Effector memory CD4-positive, alpha-beta T cell (primary cell): ENCODE measurements at regions not wholly inside any gene's neighbourhood (a gene's known extent, or its start where the extent isn't known, plus 50 kb on each side); places are given as distances from the start of the nearest gene placed in this dataset.

ENCODE experiments used
- DNase-seq, 3 donors: peaks; one replicate each; pipeline ENCODE4 v3.0.0-alpha.2; 2020
- H3K27ac ChIP-seq: 2 replicates; pipeline ENCODE4 v1.7.0; 2013; ENCODE audit warnings: mild to moderate bottlenecking, low read length, moderate library complexity; ENCODE audit not compliant: insufficient read depth, poor library complexity, severe bottlenecking
- H3K27me3 ChIP-seq: replicated peaks from 2 replicates; pipeline ENCODE4 v1.7.0; 2013; ENCODE audit warnings: mild to moderate bottlenecking, low read length; ENCODE audit not compliant: insufficient read depth, control insufficient read depth, poor library complexity, severe bottlenecking
- H3K36me3 ChIP-seq: 2 replicates; pipeline ENCODE4 v1.7.0; 2013; ENCODE audit warnings: mild to moderate bottlenecking, low read length, moderate library complexity; ENCODE audit not compliant: control insufficient read depth, insufficient read depth
- H3K4me1 ChIP-seq: 2 replicates; pipeline ENCODE4 v1.7.0; 2013; ENCODE audit warnings: low read length, mild to moderate bottlenecking; ENCODE audit not compliant: control insufficient read depth, insufficient read depth, poor library complexity, severe bottlenecking
- H3K4me3 ChIP-seq: 2 replicates; pipeline ENCODE4 v1.7.0; 2013; ENCODE audit warnings: low read length, low read depth, mild to moderate bottlenecking; ENCODE audit not compliant: insufficient read depth, poor library complexity, severe bottlenecking
- H3K9me3 ChIP-seq: 2 replicates; pipeline ENCODE4 v1.7.0; 2013; ENCODE audit warnings: mild to moderate bottlenecking, low read length, moderate library complexity; ENCODE audit not compliant: control insufficient read depth

DNA sequence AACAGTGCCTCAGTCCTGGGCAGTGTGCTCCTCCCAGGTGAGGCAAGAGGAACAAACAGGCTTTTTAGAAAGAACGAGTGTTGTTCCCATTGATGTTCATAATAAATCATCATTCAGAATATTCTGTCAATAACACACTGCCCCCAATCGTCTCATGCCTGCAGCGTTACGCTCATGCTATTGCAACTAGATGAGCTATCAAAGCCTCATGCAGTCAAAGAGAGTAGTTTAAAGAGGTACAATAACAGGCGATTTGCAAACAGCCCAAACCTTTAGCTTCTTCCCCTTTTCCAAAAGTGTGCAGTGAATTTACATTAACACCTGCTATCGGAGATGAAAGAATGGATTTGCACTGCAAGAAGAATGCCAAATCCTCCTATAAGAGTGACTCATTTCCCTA is 1164.7 kb upstream of the MAP3K7 start:
- no peaks in the 10 kb centered on the region for H3K27me3 ChIP-seq
- no peak overlapping the region for H3K4me3 ChIP-seq
- no peaks in the 10 kb centered on the region for H3K4me1 ChIP-seq
- no peaks in the 10 kb centered on the region for H3K9me3 ChIP-seq
- DNase-seq, result no peak
- no peaks in the 10 kb centered on the region for H3K36me3 ChIP-seq
- no peak overlapping the region for H3K27ac ChIP-seq

GRCh38 chr6:91744566-91744965 is 1157.7 kb upstream of the MAP3K7 start:
- Histone ChIP-seq H3K27ac (no peak overlapping the region), H3K4me1 (no peaks in the 10 kb centered on the region)

GRCh38 chr6:91743756-91744155 is 1156.9 kb upstream of the MAP3K7 start:
- H3K9me3 ChIP-seq, result no peaks in the 10 kb centered on the region
- H3K4me1 ChIP-seq, result no peaks in the 10 kb centered on the region
- no peaks in the 10 kb centered on the region for H3K27me3 ChIP-seq
- no peak for DNase-seq
- H3K4me3 ChIP-seq, result no peak overlapping the region
- H3K27ac ChIP-seq, result no peak overlapping the region
- no peaks in the 10 kb centered on the region for H3K36me3 ChIP-seq

More at GRCh38 chr6:91744566-91744965, 1157.7 kb upstream of the MAP3K7 start:
- Histone ChIP-seq H3K36me3 (no peaks in the 10 kb centered on the region), H3K27me3 (no peaks in the 10 kb centered on the region), H3K4me3 (no peak overlapping the region), H3K9me3 (no peaks in the 10 kb centered on the region)
- no peak for DNase-seq

GRCh38 chr6:91731939-91732338 is 1145.1 kb upstream of the MAP3K7 start:
- H3K27me3 ChIP-seq, result no peaks in the 10 kb centered on the region
- H3K4me3 ChIP-seq, result no peak overlapping the region
- no peak overlapping the region for H3K27ac ChIP-seq
- H3K9me3 ChIP-seq, result no peaks in the 10 kb centered on the region
- no peaks in the 10 kb centered on the region for H3K36me3 ChIP-seq
- no peaks in the 10 kb centered on the region for H3K4me1 ChIP-seq
- DNase-seq, result no peak

DNA sequence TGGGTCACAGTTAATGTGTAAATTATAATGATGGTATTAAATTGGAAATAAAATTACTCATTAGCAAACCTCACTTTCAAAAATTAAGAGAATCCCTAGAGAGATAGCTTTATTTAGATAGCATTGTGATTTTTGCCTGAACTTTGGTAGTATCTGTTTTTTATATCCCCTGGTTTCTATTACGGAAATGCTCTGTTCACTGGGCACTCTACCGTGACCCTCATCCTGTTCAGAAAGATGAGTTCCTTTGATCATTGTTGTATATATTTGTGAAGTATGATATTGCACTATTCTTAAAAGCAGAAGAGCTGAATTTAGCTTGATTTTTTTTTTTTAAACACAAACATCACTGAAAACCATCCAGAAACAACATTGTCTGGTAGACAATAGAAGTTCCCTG is 1143.8 kb upstream of the MAP3K7 start:
- H3K36me3 ChIP-seq, result no peaks in the 10 kb centered on the region
- no peak overlapping the region for H3K4me3 ChIP-seq
- H3K4me1 ChIP-seq, result no peaks in the 10 kb centered on the region
- no peak overlapping the region for H3K27ac ChIP-seq
- DNase-seq, result no peak
- no peaks in the 10 kb centered on the region for H3K27me3 ChIP-seq
- no peaks in the 10 kb centered on the region for H3K9me3 ChIP-seq

DNA sequence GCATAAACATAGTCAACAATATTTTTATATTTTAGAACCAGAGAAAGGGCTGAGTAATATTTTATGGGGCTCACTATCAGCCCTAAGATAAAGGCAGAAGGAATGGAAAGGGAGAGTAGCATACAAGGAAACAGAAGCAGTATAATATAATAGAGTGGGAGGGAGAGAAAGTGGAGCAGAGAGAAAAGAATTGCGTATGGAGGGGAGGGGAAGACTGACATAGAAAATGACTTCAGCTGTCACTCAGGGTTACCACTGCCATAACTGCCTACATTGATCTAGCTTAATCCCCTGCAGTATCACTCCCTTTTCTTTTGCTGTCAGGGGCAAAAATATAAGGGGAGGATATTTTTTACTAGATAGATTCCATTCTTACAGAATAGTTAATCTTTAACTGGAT is 1133.5 kb upstream of the MAP3K7 start:
- no peaks in the 10 kb centered on the region for H3K36me3 ChIP-seq
- H3K4me1 ChIP-seq, result no peaks in the 10 kb centered on the region
- no peaks in the 10 kb centered on the region for H3K9me3 ChIP-seq
- H3K27ac ChIP-seq, result no peak overlapping the region
- no peak overlapping the region for H3K4me3 ChIP-seq
- DNase-seq, result no peak
- H3K27me3 ChIP-seq, result no peaks in the 10 kb centered on the region

GRCh38 chr6:91719414-91719813 is 1132.5 kb upstream of the MAP3K7 start:
- no peaks in the 10 kb centered on the region for H3K9me3 ChIP-seq
- no peak overlapping the region for H3K27ac ChIP-seq
- no peak overlapping the region for H3K4me3 ChIP-seq
- H3K4me1 ChIP-seq, result no peaks in the 10 kb centered on the region
- no peaks in the 10 kb centered on the region for H3K36me3 ChIP-seq
- no peaks in the 10 kb centered on the region for H3K27me3 ChIP-seq
- no peak for DNase-seq

DNA sequence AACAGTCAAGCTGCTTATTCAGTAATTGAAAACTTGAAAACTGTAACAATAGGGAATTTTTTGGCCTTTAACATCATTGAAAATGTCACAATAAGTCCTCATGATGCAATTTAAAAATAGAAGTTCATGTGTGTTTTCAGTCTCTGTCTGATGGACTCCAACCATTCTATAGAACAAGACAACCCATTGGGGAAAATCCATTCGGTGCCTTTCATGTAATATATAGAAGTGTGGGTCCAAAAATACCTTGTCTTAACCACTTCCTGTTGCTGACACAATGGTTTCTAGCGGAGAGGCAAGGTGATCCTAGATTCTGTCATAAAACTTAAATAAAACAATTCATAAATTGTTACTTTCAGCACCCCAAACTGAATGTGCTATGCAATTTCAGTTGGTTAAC is 1131.3 kb upstream of the MAP3K7 start:
- Histone ChIP-seq H3K36me3 (no peaks in the 10 kb centered on the region), H3K4me3 (no peak overlapping the region), H3K27me3 (no peaks in the 10 kb centered on the region), H3K9me3 (no peaks in the 10 kb centered on the region), H3K4me1 (no peaks in the 10 kb centered on the region), H3K27ac (no peak overlapping the region)
- no peak for DNase-seq

GRCh38 chr6:91717094-91717493 is 1130.2 kb upstream of the MAP3K7 start:
- H3K36me3 ChIP-seq, result no peaks in the 10 kb centered on the region
- no peaks in the 10 kb centered on the region for H3K9me3 ChIP-seq
- no peak overlapping the region for H3K4me3 ChIP-seq
- no peaks in the 10 kb centered on the region for H3K27me3 ChIP-seq
- no peak overlapping the region for H3K27ac ChIP-seq
- no peaks in the 10 kb centered on the region for H3K4me1 ChIP-seq
- DNase-seq, result no peak

GRCh38 chr6:91716361-91716760 is 1129.5 kb upstream of the MAP3K7 start:
- DNase-seq, result no peak
- H3K4me3 ChIP-seq, result no peak overlapping the region
- no peaks in the 10 kb centered on the region for H3K4me1 ChIP-seq
- no peaks in the 10 kb centered on the region for H3K36me3 ChIP-seq
- no peaks in the 10 kb centered on the region for H3K27me3 ChIP-seq
- H3K27ac ChIP-seq, result no peak overlapping the region
- no peaks in the 10 kb centered on the region for H3K9me3 ChIP-seq
